HuH-7.5 (cell line): ENCODE measurements at regions not wholly inside any gene's neighbourhood (a gene's known extent, or its start where the extent isn't known, plus 50 kb on each side); places are given as distances from the start of the nearest gene placed in this dataset.
"Not testable (repeated sequence)": the region's sequence is repeated elsewhere in the genome, so short reads cannot be mapped to it uniquely, and the experiment has no call there.

Experiments used
- DNase-seq: peaks from one replicate; pipeline ENCODE4 v3.0.0; 2011; ENCODE audit warnings: low spot score

DNA sequence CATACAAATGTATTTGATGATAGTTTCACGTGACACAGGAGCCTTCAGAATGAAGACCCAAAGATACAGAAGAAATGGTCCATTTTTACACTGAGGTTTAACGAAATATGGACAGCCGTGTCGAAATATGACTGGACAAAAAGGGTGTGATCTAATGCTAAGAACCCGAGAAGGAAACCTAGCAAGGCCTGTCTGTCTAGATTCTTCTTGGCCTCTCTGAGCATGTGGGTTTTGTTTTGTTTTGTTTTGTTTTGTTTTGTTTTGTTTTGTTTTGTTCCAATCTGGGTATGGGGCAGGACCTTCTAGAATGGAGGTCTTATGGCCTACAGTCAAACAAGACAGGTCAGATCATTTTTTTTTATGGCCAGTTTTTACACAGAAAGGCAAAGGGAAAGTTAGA lies 242.7 kb upstream of the STT3B start:
- DNase-seq: no peak

GRCh38 chr3:31291818-31292217 lies 240.9 kb upstream of the STT3B start:
- peak; percentile 32 for DNase-seq

DNA sequence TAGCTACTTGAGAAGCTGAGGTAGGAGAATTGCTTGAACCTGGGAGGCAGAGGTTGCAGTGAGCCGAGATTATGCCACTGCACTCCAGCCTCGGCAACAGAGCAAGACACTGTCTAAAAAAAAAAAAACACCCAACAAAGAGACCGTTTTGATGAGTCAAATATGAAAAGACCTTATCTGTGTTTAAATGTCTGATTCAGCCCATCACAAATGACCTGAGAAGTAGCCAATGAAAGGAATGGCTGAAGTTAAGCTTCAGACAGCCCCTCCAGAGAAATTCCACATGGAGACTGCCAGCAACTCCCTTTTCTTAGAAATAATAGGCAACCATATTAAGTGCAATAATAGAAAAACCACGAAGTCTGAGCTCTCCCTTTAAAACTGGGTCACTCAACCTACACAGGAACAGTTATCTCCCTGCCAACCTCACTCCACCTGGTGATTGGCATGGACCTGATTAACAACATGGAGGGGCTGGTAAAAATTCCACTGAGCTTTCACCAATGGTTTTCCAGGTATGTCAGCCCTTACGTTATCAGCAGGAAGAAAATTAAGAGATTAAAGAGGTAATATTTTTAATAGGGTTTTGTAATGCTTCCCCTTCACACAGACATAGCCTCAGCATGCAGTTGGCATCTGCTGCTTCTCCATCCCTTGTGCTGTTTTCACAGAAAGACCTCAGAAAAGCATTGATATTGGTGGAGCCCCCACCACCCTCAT lies 238.1 kb upstream of the STT3B start:
- DNase-seq: no peak

GRCh38 chr3:31295150-31295765 lies 237.5 kb upstream of the STT3B start:
- DNase-seq: no peak

GRCh38 chr3:31297726-31298298 lies 234.9 kb upstream of the STT3B start:
- no peak for DNase-seq

GRCh38 chr3:31300456-31301443 lies 232.0 kb upstream of the STT3B start:
- DNase-seq: no peak

DNA sequence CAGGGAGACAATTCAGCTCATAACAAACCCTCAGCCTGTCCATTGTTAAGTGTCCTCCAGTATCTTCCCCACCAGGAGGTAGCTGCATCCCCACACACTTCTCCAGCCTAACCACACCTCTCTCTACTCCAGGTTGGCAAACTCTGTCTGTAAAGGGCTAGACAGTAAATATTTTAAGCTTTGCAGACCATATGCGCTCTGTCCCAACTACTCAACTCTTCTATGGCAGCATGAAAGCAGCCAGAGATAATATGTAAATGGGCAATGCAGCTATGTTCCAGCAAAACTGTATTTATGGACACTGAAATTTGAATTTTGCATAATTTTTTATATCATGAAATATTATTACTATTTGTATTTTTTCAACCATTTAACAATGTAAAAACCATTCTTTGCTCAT lies 230.4 kb upstream of the STT3B start:
- no peak for DNase-seq

DNA sequence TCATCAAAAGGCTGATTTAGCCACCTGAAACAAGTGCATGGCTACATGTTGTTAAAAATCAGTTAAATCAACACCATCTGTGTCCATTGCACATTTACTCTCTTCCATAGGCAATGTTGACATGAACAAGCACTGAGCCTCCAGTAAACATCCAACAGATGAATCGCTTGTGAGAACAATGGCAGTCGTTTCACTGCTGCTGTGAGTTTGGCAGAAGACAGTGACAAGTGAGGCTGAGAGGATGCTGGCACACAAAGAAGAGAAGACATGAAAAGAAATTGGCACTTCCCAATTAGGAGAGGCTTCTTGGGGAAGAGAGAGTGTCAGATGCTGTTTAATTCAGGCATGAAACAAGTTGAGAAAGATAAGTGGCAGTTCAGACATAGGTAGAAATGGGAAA lies 227.4 kb upstream of the STT3B start:
- DNase-seq: no peak

DNA sequence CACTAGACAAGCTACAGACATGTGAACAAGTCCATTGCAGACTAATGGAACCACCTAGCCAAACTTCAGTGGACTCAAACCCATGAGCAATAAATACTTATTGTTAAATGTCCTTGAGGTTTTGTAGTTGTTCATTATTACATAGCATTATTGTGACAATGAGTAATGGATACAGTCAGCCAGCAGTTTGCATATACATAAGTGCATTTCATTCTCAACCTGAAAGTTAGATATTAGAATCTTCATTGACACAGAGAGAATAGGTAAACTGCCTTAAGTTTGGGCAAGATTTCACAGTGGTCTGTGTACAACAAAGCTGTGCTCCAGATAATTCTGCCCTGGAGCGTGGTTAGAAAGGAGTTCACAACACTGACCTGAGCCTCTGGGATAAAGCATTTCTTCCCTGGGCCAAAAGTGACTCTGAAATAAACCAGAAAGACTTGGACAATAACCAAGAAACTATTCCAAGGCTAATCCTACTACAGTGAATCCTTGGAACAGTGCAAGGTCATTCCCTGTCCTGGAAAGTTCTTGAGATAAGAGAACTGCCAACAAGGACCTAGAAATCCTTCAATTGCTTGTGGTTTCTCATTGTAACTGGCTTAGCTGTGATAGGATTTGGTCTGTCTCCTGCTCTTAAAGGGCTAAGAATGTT lies 225.5 kb upstream of the STT3B start:
- DNase-seq: no peak

GRCh38 chr3:31311559-31311958 lies 221.2 kb upstream of the STT3B start:
- DNase-seq: no peak

DNA sequence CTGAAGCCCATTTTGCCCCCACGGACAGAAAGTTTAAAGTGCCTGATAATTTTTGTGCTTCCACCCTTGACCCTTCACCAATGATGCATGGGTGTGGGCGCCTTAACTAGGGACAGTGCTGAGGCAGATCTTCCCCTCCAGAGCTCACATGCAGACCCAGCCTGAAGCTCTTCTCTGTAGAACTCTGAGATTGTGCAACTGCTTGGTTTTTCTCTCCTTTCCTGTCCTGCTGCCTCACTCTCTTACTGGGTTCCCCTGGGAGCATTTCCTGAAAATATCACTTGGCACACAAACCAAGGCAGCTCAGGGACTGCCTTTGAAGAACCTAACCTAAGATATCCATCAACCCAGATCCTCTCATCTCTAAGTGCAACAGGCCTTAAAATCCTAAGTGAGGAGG lies 220.3 kb upstream of the STT3B start:
- no peak for DNase-seq

GRCh38 chr3:31314258-31314657 lies 218.5 kb upstream of the STT3B start:
- DNase-seq: no peak

DNA sequence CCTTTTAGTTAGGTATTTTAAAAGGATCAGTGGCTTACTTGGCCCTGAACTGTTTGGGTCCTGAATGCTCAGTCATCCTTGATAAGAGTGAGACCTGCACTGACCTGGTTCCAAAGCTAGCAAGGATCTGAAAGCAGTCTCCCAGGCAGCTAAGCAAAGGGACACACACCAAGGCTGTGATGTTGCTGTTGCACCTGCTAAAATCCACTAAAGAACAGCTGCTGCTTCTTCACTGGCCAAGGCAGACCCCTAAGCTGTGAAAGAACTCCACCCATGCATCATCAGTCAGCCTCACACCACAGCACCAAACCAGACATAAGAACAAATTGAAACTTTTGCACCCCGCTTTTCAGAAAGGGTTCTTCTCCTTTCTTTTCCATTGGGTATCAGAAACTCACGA lies 213.4 kb upstream of the STT3B start:
- DNase-seq: no peak

DNA sequence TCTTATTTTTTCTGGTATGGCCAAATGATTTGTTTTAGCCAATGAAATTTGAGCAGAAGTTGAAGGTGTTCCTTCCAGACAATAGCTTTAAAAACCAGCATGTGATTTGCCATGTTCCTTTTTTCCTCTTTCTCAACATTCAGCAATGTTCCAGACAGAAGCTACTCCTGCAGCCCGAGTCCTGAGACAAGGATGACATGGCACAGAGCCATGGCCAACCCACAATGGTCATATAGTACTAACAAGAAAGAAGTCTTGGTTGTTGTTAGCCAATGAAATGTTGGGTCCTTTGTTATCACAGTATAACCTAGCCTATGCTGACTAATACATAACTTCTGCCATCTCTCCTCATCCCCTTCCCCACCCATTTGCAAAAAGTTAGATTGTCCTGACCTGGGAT lies 211.1 kb upstream of the STT3B start:
- DNase-seq: no peak

GRCh38 chr3:31322460-31322859 lies 210.3 kb upstream of the STT3B start:
- DNase-seq: no peak

DNA sequence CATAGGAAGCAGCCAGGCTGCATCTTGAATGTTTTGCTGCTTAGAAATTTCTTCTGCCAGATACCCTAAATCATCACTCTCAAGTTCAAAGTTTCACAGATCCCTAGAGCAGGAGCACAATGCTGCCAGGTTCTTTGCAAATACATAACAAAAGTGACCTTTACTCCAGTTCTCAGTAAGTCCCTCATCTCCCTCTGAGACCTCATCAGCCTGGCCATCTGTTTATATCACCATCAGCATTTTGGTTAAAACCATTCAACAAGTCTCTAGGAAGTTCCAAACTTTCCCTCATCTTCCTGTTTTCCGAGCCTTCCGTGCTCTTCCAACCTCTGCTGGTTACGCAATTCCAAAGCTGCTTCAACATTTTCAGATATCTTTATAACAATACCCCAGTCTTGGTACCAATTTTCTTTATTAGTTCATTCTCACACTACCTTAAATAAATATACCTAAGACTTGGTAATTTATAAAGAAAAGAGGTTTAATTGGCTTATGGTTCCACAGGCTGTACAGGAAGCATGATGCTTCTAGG lies 204.8 kb upstream of the STT3B start:
- DNase-seq: not testable (repeated sequence)

DNA sequence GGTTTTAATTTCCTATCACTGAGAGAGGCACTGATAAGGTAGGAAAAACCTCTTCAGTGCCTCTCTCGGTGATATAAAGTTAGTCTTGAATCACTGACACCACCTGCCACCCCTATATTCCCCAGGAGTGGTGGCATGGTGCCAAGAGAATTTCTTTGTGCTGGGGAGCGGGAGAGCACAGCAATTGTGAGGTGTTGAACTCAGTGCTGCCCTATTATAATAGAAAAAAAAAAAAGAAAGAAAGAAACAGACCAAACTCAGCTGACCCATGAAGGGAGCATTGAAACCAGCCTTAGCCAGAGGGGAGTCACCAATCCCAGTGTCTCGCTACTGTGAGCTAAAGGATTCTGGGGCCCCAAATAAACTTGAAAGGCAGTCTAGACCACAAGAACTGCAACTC lies 201.4 kb upstream of the STT3B start:
- DNase-seq: no peak

- no peak for DNase-seq
Observed at GRCh38 chr3:31341130-31341529, 191.6 kb upstream of the STT3B start.

DNA sequence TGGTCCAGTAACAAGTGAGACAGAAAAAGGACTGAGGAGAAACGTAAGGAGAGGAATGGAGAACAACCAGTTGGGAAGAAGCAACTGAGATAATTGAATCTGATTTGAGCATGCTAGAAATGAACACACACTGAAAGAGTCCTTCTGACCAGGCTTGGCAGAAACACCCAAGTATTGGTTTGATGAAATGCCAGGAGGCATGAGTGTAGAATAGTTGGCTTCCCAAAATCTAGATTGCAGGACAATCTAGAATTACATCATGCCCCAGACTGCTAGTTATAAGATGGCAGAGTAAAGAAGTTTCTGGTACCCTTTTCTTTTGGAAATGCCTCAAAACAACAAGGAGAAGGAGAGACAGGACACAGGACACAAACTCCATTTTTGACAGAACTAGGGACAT lies 189.7 kb upstream of the STT3B start:
- no peak for DNase-seq

DNA sequence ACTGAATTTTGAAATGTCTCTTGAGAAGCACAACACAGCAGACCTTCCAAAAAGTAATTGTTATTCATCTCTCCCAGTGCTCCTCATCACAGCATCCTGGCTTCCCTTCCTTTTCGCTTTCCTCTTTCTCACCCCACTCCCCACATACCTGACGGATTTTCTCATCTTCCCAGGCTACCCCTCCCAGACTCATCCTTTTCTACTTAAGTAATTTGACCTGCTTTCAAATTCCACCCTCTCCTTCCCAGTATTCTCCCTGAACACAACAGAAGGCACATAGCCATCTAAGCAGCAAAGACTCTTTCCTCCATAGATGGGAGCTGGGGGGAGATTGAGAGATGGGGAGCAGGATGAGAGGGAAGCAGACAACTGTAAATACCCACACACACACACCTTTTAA lies 187.1 kb upstream of the STT3B start:
- no peak for DNase-seq

DNA sequence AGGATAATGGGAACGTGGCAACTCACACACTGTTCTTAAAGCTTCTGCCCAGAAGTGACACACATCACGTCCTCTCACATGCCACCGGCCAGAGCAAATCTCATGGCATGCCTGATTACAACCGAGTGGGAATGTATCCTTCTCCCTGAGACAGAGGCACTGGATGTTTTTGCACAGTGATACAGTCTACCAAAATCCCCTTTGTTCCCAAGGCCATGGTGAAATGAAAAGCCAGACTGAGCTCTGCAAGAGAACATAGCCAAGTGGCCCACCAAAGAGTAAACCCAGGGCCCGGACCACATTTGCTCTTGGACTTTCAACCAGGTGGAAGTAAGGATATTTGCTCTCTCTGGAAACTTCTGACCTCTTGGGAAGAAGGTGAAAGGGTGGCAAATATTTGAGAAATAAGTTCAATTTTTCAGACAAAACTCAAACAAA lies 186.2 kb upstream of the STT3B start:
- DNase-seq: no peak
